Activated CD4-positive, alpha-beta T cell treated with anti-CD3 and anti-CD28 coated beads, Interleukin-2, amount 50 U/mL, for 48 hours (primary cell): ENCODE measurements at regions not wholly inside any gene's neighbourhood (a gene's known extent, or its start where the extent isn't known, plus 50 kb on each side); places are given as distances from the start of the nearest gene placed in this dataset.
A peak's percentile ranks its signal among the peaks of the same experiment; 100 is the strongest.
"Not testable (repeated sequence)": the region's sequence is repeated elsewhere in the genome, so short reads cannot be mapped to it uniquely, and the experiment has no call there.

Experiments used
- DNase-seq, 2 experiments: peaks; one replicate each; pipeline ENCODE4 v3.0.0-alpha.2; 2020

DNA sequence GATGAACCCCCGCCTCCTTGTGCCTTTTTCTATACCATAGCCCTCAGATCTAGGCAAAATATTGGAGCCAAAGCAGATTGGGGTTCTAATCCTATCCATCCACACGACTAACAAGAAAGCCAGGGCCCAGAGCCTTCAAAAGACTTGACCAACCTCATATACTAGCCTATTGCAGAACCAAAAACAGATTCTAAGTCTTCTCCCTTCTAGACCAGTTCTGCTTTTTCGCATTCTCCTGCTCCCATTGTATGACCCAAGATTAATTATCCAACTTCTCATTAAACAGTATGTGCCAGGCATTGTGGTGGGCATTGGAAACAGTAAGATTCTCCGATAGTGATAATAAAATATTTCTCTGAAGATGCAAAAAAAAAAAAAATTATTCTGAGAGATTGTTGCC lies 113.7 kb upstream of the JARID2 start:
- DNase-seq: no peak

DNA sequence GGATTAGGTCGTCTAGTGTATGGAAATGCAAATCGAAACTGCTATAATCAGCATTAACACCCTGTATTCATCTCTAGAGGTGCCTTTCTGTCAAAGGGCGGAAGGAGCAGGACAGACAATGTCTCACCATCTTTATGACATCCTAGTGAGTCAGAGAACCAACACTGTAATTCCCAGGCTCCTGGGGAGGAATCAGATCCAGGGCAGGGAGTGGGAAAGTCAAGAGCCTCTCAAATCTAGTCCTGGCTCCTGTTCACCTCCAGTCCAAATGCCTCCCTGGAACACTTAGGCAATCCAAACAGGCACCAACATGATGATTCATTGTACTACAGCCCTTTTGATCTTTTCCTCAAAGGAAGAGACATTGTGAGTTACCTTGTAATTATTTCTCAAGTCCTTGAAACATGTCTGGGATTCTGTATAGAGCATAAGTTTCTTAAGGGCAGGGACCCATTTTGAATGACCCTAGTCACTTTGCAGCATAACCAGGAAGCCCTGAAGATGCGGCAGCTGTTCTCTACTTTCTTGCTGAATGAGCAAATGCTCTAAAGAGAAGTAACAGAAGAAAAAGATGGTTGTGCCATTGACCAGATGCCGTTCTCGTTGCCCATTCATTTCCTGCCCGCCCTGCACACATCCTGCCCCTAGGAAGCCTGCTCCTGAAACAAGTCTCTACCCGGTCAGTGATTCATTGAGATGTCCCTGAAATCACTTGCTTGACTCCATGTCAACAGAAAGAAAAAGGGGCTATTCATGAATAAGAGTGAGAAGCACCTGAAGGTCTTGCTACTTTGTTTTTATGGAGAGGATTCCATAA lies 112.8 kb upstream of the JARID2 start:
- DNase-seq: no peak

DNA sequence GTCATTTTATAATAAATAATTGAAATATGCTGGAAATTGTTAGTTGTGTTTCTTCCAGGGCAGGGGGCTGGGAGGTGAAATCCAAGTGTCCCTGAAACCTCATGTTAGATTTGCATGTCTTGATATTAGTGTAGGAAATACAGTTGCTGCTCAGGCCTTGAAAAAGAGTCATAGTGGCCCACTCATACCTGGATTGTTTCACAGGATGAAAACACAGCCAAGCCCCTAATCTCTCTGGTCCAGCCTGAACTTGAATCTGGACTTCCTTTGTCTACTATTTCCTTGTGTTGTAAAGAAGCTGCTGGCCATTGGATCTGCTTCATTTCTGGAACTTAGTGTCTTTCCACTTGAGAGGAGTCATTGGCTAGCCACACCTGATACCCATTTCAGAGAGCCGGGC lies 108.8 kb upstream of the JARID2 start:
- DNase-seq: no peak

DNA sequence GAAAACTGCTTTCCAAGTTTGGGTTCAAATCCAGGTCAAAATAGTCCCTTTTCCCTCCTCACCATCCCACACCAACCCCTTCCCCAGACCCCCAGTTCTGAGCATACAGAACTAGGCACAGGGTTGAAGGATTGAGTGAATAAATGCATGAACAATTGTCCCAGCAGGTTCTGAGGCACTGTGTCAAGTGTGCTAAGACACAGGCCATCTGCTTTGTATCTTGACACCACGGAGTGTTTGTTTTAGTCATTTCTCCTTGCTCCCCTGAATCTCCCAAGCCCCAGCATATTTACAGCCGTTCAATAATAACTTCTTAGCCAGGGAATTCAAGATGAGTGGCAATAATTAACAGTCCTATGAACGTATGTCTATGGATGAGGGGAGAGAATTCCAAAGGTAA lies 102.8 kb upstream of the JARID2 start:
- no peak for DNase-seq

DNA sequence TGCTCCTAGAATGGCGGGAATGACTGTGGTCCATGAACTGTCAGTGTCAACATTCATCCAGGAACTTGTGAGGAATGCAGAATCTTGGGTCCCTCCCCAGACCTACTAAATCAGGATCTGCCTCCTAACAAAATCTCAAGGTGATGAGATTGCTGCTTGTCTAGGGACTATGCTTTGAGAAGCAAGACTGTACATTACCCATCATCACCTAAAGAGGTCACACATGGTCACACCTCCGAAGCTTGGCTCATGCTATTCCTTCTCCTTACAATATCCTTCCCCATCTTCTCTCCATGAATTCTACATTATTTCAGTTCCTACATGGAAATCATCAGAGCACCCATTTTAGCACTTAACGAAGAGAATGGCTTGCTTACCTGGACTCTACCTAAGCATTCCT lies 102.3 kb upstream of the JARID2 start:
- DNase-seq: no peak

DNA sequence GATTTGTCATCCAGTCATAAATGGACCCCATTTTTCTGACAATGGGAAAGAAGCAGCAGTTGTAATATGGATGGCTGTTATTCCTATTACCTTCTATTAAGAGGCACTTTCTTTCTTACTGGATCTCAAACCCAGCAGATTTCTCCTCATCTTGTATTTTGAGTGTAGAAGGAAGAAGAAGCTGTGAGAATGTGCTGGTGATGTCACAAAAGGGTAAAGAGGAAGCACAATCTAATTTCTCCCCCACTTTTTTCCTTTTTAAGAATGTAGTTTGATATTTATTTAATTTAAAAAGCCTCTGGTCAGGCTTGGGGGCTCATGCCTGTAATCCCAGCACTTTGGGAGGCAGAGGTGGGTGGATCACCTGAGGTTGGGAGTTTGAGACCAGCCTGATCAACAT lies 100.0 kb upstream of the JARID2 start:
- DNase-seq: no peak

DNA sequence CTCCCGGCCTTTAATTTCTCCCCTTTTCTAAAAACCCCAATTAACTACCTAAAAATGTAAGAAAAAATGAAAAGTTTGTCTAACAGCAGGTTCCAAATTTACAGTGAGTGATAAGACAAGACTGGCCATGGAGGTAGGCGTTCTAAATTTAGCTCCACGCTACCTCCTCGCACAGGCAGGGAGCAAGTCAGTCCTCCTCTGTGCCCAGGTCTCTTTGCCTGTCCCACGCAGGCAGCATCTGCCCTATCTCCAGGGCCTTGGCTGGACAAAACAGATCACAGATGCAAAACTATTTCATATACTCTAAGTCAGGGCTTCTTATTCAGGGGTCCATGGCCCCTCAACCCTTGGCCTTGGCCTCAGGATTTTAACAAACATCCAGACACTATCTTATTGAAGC lies 98.0 kb upstream of the JARID2 start:
- DNase-seq: no peak

DNA sequence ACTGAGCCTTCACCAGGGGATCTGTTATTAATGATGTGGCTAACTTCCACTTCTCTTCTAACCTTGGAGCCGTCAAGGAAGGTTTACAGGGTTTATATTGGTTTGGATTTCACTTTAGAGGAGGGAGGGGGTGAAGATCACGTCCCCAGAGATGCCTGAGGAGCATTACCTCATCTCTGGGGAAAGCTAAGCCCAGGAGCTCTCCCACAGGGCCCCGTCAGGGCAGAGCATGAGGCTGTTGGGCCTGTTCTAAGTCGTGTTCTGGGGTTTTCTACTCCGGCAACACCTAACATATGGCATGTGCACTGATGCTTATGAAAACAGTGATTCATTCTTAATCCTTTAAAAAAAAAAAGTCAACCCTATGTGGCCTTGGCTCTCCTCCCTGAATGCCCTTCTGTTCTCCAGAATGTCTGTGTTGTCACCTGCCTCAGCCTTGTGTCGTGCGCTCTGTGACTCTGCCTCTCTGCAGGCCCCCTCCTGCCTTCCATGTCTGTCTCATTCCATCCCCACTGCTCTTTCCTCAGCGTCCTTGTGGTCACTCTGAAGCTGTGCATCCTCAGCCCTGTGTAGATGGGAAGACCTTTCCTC lies 97.4 kb upstream of the JARID2 start:
- DNase-seq: no peak

DNA sequence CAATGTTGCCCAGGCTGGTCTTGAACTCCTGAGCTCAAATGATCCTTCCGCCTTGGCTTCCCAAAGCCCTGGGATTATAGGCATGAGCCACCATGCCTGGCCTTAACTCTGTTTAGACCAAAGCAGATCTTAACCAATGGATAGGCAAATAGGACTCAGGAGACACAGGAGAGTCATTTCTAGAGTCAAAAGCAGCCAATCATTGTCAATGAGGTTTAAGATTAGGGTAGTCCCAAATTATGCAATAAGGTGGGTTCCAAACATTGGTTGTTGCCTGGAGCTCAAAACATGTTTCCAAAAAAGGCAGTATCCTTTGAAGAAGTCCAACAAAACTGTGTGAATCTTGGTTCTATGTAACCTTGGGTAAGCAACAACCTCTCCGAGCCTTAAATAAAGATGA lies 95.7 kb upstream of the JARID2 start:
- DNase-seq: no peak

DNA sequence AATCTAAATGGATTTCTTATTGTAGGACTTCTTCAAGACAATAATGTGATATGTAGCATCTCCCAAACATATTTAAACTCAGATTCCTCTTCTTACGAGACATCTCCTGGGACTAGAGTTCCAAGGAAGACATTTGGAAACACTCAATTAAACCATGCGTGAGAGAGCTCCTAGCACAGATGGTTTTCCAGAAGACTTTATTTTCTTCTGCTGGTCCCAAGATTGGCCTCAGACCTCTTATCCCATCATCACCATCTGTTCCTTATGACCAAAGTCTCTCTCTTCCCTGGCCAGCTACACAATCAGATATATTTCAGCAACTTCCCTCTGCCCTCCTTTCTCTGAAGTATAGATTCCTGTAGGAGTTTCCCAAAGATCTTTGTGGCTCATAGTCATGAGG lies 93.2 kb upstream of the JARID2 start:
- DNase-seq: no peak

DNA sequence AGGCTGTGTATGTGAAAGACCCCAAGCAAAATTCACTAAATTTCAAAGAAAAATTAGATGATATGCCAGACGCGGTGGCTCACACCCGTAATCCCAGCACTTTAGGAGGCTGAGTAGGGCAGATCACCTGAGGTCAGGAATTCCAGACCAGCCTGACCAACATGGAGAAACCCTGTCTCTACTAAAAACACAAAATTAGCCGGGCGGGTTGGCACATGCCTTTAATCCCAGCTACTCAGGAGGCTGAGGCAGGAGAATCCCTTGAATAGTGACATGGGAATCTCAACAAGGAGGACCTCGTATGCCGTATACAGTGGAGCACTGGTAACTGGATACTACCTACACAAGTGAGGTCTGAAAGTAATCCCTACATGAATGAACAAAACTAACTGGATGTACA lies 92.7 kb upstream of the JARID2 start:
- no peak for DNase-seq

DNA sequence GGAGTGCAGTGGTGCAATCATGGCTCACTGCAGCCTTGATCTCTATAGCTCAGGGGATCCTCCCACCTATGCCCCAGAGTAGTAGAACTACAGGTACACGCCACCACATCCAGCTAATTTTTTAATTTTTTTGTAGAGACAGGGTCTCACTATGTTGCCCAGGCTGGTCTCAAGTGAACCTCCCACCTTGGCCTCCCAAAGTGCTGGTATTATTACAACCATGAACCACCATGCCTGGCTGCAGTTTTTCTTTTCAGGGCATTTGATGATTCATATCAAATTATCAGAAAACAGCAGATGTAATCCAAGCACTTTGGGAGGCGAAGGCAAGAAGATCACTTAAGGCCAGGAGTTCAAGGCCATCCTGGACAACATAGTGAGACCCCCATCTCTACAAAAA lies 88.4 kb upstream of the JARID2 start:
- DNase-seq: no peak

DNA sequence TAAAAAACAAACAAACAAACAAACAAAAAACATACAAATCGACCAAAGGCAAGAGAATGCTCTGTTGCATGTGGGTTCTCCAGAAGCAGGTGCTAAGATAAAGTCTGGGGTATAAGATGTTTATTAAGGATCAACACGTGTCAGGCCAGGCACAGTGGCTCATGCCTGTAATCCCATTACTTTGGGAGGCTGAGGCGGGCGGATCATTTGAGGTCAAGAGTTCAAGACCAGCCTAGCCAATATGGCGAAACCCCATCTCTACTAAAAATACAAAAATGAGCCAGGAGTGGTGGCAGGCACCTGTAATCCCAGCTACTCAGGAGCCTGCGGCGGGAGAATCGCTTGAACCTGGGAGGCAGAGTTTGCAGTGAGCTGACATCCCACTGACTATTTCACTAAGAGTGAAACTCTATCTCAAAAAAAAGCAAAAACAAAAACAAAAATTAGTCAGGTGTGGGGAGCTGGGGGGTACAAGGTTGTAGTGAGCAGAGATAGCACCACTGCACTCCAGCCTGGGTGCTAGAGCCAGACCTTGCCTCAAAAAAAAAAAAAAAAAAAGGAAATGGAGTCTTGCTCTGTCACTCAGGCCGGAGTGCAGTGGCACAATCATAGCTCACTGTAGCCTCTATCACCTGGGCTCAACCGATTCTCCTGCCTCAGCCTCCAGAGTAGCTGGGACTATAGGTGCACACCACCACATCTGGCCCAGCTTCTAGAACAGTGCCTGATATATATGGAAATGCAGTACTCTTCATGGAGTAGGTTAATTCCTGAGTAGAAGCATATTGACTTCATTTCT lies 86.8 kb upstream of the JARID2 start:
- no peak for DNase-seq

DNA sequence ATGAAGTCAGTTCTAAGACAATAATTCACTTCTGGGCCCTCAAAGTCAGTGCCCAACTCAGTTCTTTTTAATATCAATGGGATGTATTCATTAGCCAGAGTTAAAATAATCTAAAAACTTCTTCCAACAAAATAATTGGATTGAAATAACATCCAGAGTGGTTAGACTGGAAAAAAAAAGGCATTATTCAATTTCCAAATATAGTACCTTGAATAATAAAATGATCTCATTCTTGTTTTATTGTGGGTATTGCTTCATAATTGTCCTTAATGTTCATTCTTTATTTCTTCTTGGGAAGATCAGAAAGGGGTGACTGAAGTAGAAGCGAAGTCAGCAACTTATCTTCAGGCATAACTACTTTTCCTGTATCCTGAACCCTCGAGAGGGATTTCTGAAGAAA lies 85.1 kb upstream of the JARID2 start:
- no peak for DNase-seq

DNA sequence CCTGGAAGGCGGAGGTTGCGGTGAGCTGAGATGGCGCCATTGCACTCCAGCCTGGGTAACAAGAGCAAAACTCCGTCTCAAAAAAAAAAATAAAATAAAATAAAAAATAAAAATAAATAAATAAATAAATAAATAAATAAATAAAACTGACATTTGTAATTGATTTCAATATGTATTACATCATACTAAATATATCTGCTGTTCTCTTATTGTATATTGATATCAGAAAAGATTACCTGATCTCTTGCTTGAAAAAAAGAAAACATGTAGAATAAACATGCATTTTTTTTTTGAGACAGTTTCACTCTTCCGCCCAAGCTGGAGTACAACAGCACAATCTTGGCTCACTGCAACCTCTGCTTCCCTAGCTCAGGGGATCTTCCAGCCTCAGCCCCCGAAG lies 81.0 kb upstream of the JARID2 start:
- not testable (repeated sequence) for DNase-seq

DNA sequence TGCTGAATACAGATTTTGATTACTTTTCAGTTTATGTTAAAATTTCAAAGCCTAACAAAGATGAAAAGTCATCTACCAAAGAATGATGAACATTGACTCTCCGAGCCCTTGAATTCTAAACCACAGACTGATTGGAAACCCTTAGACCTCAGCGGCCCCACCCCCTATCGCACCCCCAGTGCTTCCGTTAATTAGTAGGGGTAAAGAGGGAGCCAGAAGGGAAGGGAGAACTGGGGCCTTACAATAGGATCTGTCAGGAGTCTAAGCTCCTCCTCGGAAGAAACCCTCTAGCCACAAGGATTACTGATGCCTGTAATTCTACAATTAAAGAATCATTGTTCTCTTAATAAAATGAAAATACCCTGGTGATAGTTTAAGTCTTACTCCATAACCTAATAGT lies 79.7 kb upstream of the JARID2 start:
- DNase-seq: no peak

DNA sequence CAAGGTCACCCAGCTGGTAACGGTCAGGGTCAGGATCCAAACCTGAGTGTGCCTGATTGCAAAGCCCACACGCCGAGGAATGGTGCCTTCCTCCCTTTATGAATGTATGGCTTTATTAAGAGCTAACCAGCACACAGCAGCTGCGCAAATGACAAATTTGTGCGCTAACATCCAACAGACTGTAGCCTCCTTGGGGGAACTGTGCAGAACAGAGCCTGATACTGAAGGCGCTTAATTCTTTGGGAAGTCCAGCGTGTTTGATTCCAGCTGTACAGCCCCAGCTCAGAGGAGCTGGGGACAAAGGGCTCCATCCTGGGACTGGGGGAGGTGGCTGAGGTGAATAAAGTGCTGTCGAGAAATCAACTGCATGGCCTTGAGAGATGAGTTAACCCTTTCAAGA lies 75.7 kb upstream of the JARID2 start:
- DNase-seq: no peak

DNA sequence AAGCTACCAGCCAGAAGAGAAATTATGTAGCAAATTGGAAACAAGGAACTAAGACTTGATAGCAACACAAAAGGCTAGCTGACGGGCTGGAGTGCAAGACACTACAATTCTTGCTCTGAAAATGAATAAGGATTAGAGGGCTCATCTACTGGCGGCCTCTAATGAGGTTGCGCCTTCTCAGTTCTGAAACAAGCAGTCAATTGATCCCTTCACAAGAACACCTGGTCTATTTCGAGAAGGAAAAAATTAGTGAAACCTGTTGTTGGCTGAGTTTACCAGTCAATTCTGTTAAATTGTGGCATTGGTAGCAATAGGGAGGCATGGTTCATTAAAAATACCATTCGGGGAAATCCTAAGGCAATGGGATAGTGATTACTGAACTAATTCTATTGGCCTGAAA lies 74.8 kb upstream of the JARID2 start:
- no peak for DNase-seq

DNA sequence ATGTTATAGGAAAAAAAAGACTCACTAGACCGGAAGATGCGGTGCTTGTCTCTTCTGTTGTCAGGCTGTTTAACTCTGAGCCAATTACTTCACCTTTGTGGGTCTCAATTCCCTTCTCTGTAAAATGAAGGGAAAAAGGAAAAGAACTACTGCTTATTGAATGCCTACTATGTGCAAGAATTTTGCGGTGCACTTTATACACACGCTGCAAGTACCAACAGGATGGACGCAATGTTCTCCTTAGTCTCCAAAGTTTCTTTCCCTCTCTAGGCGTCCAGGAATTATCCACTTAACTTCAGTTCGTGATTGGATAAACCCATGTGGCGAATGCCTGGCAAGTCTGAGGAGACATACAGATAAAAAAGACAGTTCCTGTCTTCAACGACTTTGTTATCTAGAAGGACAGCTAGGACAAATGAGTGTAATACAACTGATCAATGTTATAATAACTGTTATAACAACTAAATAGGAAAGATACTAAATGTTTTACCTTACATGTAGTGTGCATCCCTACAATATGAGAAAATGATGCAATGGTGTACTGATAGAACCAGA lies 69.0 kb upstream of the JARID2 start:
- no peak for DNase-seq

DNA sequence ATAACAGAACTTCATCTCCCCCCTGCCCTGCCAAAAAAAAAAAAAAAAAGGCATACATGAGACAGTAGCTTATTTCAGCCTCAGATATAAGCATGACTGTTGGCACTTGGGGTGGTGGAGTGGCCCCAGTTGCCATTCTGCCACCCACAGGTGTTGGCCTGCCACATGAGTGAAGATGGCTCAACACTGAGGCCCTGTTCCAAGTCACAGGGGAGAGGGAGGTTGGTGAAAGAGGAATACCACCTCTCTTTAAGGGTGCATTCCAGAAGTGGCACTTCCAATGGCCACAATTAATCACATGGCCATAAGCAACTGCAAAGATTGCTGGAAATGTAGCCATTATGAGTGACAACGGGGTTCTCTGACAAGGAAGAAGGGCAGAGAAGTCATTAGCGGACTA lies 61.9 kb upstream of the JARID2 start:
- peak; percentile 40 to 53 for DNase-seq

DNA sequence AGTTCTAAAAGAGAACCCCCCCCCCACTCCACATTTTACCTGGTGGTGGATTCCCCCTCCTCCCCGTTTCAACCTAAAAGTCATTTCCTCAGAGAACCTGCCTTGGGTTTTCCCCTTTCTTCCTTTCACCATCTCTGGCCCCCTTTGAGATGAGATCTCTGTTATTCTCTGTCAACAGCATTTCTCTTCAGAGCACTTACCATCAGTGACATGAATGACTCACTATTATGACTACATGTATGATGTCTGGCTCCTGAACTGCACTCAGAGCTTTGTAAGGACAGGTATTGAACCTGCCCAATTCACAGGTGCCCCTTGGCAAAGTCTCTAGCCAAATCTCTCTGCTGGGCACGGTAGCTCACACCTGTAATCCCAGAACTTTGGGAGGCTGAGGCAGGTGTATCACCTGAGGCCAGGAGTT lies 61.4 kb upstream of the JARID2 start:
- DNase-seq: peak; percentile 13 to 37

DNA sequence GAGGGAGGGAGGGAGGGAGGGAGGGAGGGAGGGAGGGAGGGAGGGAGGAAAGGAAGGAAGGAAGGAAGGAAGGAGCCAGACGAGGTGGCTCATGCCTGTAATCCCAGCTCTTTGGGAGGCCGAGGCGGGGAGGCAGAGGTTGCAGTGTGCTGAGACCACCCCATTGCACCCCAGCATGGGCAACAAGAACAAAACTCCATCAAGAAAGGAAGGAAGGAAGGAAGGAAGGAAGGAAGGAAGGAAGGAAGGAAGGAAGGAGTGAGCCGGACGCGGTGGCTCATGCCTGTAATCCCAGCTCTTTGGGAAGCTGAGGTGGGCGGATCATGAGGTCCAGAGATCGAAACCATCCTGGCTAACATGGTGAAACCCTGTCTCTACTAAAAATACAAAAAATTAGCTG lies 60.8 kb upstream of the JARID2 start:
- not testable (repeated sequence) for DNase-seq

DNA sequence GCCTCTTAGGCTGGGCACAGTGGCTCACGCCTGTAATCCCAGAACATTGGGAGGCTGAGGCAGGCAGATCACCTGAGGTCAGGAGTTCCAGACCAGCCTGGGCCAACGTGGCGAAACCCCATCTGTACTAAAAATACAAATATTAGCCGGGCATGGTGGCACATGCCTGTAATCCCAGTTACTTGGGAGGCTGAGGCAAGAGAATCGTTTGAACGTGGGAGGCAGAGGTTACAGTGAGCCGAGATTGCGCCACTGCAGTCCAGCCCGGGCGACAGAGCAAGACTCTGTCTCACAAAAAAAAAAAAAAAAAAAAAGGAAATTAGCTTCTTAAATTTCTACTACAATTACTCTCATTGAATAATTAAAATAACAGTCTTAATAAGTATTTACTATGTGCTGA lies 52.4 kb upstream of the JARID2 start:
- not testable (repeated sequence) for DNase-seq

DNA sequence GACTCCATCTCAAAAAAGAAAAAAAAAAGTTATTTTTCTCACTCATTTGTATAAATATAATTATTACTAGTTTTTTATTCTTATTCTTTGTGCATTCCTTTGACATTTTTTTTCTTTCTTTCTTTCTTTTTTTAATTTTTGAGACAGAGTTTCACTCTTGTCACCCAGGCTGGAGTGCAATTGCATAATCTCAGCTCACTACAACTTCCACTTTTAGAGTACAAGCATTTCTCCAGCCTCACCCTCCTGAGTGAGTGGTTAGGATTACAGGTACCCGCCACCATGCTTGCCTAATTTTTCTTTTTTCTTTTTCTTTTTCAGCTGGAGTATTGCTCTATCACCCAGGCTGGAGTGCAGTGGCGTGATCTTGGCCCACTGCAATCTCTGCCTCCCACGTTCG lies 51.4 kb upstream of the JARID2 start:
- DNase-seq: no peak
